ENCODE measurements at regions not wholly inside any gene's neighbourhood (a gene's known extent, or its start where the extent isn't known, plus 50 kb on each side); places are given as distances from the start of the nearest gene placed in this dataset.

DNA sequence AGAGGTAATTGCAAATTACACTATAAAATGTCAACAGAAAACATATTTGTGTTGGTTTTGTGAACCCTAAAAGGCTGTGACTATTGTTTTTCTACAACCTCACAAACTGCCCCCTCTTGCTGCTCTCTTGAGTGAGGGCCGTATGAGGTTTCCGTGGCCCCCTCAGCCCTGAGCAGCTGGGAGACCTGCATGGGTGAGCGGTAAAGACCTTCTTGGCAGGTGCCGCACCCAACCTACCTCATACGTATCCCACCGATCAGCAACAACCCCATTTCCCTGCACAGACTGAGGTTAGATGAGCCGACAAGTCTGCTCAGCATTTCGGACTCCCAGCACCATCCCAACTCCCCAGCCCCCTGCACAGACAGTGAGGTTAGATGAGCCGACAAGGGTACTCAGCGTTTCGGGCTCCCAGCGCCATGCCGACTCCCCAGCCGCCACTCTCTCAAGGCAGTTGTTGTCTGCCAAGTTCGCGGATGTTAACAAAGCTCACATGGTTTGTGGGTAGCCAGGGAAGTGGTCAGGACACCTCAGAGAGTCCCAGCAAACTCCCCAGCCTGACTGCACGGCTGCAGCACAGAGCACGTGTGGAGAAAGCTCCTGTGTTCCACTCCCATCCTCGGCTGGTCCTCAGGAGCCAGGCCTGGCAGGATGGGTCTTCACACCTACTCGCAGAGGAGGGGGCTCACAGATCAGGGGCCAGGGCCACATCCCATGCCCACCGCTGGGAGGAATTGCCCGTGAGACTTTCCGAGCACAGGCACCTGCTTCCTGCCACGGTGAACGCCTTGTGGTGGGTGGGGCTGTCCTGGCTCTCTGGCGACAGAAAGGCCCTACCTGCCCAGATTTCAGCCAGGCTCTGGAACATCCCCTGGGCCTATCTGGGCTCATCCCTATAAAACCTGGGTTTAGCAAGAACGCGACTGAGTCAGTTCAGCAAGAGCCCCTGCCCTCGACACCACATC is 502.9 kb downstream of the BRD1 start:
- DNase-seq (ENCODE audit: low read depth) = no peak

DNA sequence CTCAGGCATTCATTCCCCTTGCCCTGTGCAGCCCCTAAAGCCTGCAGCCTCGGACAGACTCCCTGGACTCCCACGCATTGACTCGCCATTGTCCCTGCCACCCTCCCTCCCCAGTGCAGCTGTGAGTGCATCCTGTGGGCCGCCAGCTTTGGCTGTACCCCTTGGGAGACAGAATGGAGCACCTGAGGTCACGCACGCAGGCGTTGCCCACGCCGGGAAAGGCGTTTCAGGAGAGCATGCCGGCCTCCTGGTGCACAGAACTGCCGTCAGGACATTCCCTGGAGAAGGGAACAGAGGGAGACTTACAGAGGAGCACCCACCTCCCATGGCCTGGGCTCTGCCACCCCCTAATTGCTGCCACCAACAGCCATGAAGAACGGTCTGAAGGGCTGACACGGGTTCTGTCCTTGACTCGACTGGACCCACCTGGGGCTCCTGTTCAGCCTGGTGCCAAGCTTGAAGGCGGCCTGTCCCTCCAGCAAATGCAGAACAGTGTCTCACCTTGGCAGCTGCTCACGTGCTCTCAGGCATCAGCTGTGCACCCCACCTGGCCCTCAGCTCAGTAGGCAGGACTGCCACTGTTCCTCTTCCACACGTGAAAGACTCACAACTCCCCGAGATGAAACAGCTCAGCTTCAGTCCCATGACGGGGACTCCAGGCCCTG is 503.8 kb downstream of the BRD1 start:
- DNase-seq (ENCODE audit: low read depth) = no peak

GRCh38 chr22:49322861-49323622 is 504.6 kb downstream of the BRD1 start:
- DNase-seq (ENCODE audit: low read depth) = no peak

GRCh38 chr22:49322231-49322630 is 505.4 kb downstream of the BRD1 start:
- no peak for DNase-seq (ENCODE audit: low read depth)

GRCh38 chr22:49321477-49322055 is 506.1 kb downstream of the BRD1 start:
- DNase-seq (ENCODE audit: low read depth) = no peak

- DNase-seq (ENCODE audit: low read depth) = no peak
Measured at GRCh38 chr22:49320714-49321476, 506.8 kb downstream of the BRD1 start.

GRCh38 chr22:49317369-49317768 is 510.3 kb downstream of the BRD1 start:
- DNase-seq (ENCODE audit: low read depth) = no peak

DNA sequence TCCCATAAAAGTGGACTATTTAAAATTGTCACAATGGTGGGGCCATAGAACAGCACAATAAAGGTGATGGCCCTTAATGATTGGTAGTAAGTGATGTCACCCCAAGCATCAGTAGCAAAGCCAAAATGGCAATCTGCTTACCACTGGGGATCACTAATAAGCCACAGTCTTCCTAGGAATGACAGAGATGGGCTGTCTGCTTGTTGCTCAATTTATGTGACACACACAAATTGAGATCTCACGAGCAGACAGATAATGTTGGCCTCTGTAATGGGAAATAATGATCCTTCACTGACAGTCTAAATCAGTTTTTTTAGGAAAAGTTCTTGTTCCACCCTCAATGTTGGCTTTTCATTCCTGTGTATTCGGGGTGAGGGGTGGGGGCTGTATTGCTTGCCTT is 515.1 kb downstream of the BRD1 start:
- no peak for DNase-seq (ENCODE audit: low read depth)

DNA sequence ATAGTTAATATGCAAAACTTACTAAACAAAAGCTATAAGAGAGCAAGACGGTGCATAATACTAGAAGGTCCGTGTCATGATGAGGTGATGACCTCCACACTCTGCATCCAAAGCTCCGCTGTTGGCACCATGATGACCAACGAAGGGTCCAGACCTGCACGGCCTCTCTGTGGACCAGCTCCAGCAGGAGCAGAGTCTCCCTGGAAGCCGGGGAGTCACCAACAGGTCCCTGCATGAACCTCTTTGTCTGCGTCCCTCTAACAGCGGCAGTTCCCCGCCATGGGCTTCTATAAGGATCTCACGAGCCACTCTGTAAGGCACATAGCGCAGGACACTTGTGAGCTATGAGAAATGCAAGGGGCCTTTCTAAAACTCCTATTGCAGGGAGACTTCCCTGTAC is 517.3 kb downstream of the BRD1 start:
- DNase-seq (ENCODE audit: low read depth) = no peak

- DNase-seq (ENCODE audit: low read depth) = no peak
Measured at GRCh38 chr22:49308300-49308699, 519.4 kb downstream of the BRD1 start.

GRCh38 chr22:49307870-49308269 is 519.8 kb downstream of the BRD1 start:
- no peak for DNase-seq (ENCODE audit: low read depth)

DNA sequence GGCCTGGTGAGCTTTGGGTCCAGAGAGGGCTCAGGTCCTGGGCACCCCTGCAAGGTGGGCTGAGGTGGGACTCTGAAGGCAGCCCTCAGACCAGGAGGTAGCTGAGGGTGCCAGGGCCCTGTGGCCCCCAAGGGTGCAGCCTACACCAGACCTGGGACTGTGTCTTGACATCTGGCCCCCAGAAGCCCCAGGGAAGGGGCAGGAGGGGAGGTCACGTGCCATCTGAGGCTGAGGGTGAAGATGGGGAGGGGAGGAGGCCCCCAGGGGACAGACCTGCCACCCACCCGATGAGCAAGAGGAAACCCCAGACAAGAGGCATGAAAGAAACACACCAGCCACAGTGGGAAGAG is 520.2 kb downstream of the BRD1 start:
- no peak for DNase-seq (ENCODE audit: low read depth)

DNA sequence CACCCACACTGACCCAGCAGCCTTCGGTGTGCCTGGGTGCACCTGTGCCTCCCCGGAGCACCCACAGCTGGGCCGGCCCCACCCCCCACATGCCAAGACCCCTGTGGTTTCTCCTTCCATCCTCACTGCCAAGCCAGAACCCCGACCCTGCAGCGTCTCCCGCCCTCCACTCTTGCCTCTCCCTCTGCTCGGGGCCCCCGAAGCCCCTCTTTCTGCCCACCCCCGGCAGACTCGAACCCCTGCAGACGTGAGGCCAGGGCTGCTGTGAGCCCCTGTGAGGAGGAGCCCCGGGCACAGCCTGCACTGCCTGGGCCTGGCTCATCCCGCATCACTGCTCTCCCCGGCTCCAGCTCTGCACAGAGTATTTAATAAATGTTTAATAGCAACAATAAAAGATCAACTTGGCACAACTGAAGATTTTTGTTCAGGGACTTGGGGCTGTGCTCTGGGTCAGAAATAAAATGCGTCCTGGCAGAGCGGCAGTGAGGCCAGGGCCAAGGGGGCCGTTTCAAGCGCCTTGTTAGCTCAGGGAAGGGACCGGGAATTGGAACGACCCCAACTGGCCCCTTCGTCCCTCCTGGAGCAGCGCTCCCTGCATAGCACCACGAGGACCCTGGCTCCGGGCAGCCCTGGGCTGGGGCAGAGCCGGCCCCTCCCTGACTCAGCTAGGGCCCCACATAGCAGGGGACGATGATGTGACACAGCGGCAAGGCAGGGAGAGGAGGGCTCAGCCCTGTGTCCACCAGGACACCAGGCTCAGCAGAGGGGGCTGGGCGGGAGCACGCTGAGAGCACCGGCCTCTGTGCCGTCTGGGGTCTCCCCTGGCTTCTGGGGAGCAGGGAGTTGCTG is 520.8 kb downstream of the BRD1 start:
- no peak for DNase-seq (ENCODE audit: low read depth)

DNA sequence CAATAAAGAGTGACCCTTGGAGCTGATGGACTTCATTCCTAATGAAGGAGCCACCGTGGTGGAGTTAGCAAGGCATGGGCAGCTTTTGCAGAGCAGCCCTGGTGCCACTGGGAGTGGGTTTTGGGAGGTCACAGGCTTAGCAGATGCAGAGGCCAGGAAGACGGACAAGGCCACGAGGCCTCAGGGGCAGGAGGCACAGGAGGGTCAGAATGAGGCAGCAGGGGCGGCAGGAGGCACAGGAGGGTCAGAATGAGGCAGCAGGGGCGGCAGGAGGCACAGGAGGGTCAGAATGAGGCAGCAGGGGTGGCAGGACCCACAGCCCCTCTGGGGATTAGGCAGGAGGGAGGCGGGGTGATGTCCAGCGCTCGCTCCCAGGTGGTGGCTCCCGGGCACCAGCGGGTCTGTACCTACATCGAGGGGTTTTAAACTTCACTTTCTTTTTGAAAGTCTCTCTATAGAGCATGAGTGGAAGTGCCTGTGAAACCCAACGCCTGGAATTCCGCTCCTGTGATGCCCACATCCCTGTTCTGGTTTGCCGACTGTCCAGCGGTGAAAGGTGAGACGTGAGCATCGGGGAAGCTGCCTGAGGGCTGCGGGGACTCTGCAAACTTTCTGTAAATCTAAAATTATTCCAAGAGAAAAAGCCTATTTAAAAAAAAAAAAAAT is 521.6 kb downstream of the BRD1 start:
- DNase-seq (ENCODE audit: low read depth) = no peak

- peak; percentile 19 for DNase-seq (ENCODE audit: low read depth)
Measured at GRCh38 chr22:49305214-49305965, 522.3 kb downstream of the BRD1 start.

DNA sequence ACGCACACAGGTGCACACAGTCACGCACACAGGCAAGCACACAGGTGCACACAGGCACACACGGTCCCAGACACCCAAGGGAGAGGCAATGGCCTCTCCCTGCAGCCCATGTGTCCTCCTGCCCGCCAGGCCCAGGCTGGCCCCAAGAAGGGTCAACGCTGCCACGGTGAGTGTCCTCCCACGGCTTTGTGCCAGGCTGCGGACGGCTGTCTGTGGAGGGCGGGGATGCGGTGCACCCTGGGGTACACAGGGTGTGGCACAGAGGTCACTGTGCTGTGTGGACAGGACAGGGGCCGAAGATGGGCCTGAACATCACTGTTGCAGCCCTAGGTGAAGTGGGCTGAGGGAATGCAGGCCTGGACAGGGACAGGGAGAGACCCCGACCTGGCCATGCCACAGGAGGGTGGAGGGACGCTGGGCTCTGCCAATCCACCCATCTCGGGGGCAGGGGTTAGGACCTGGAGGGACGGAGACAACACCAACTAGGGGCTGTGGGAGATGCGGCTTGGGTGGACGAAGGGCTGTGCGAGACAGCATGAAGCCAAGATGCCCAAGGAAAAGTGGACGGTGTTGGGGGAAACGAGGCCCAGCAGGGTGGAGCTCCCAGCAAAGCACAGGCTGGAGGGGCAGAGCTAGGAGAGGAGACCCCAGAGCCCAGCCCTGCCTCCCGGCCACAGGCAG is 523.8 kb downstream of the BRD1 start:
- DNase-seq (ENCODE audit: low read depth) = no peak

DNA sequence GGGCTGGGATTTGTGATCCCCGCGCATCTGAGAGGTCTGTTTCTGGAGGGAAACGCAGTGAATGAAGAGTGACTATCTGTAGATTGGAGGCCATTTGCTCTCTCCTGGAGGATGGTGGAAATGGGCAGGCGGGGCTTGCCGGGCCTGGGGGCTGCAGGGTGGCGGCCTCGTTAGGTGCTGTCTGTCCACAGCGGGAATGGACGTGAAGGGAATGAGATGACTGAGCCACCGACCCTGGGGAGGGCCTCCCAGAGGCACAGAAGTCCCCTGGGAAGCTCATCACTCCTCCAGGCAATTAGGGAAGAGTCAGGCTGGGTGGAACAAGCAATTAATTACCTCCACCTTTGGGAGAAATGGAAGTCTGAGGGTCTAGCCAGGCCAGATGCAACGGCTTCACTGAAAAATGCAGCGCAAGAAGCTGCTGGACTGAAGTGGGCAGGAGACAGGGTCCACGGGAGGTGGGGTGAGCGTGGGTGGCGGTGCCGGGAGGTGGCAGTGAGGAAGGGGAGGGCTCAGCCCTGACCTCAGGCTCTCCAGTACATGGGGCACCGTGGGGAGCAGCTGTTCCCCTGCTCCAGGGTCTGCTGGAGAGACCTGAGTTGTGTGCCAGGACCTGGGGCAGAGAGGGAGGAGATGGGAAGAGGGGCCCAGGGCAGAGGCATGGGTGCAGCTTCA is 524.5 kb downstream of the BRD1 start:
- no peak for DNase-seq (ENCODE audit: low read depth)

DNA sequence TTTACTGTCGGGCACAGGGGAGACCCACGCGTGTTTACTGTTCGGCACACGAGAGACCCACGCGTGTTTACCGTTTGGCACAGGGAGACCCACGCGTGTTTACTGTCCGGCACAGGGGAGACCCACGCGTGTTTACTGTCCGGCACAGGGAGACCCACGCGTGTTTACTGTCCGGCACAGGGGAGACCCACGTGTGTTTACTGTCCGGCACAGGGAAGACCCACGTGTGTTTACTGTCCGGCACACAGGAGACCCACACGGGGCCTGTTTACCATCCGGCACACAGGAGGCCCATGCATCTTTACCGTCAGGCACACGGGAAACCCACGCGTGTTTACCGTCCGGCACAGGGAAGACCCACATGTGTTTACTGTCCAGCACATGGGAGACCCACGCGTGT is 525.1 kb downstream of the BRD1 start:
- no peak for DNase-seq (ENCODE audit: low read depth)

All from stimulated activated CD8-positive, alpha-beta memory T cell treated with anti-CD3 and anti-CD28 coated beads, Interleukin-12 subunit alpha, Interleukin-12 subunit beta, amount 100 ng/mL, for 4 hours (primary cell).